Caco-2 (cell line): ENCODE measurements at regions not wholly inside any gene's neighbourhood (a gene's known extent, or its start where the extent isn't known, plus 50 kb on each side); places are given as distances from the start of the nearest gene placed in this dataset.

ENCODE experiments used
- BruUV-seq: library from RNA; stranded (reverse); fragments of 400-500 nt; replicated peaks from 2 replicates; lab custom pipeline; 2021; lab: Mats Ljungman, UMichigan
- CTCF ChIA-PET: fragments of 300-600 bp; sonication (Branson Sonifier 250); formaldehyde crosslinking; loops from one replicate; lab custom pipeline; 2022; ENCODE audit warnings: antibody characterized with exemption; lab: Charles Lee
- POLR2A ChIA-PET: fragments of 300-600 bp; sonication (Branson Sonifier 250); formaldehyde crosslinking; loops from one replicate; lab custom pipeline; 2022; ENCODE audit warnings: antibody characterized with exemption; lab: Charles Lee
- DNase-seq, 2 experiments: peaks; one replicate each; pipeline versions ENCODE4 v3.0.0 to v3.0.0-alpha.2; 2020 to 2022
- H3K27me3 ChIP-seq: replicated peaks from 2 replicates; pipeline ENCODE4 v1.6.0; 2011; ENCODE audit warnings: low read length; ENCODE audit not compliant: control insufficient read depth, insufficient read depth
- H3K36me3 ChIP-seq: 2 replicates; pipeline ENCODE4 v1.5.1; 2011; ENCODE audit warnings: low read length; ENCODE audit not compliant: control insufficient read depth, insufficient read depth
- H3K4me1 ChIP-seq: fragments of 250-450 bp; sonication (Bioruptor Pico); 2 replicates; pipeline ENCODE4 v1.5.1; 2020; ENCODE audit warnings: mild to moderate bottlenecking
- H3K4me3 ChIP-seq: 2 replicates; pipeline ENCODE4 v1.5.1; 2011; ENCODE audit warnings: low read depth, mild to moderate bottlenecking, control low read depth, low read length
- H3K9me3 ChIP-seq: fragments of 250-450 bp; sonication (Bioruptor Pico); 2 replicates; pipeline ENCODE4 v1.5.1; 2020; ENCODE audit warnings: mild to moderate bottlenecking, moderate library complexity
- H3K27ac Mint-ChIP-seq: one replicate; pipeline ENCODE4 v1.8.0; 2022; ENCODE audit warnings: mixed read lengths; ENCODE audit not compliant: unreplicated experiment
- H3K27me3 Mint-ChIP-seq: one replicate; pipeline ENCODE4 v1.8.0; 2022; ENCODE audit warnings: mixed read lengths; ENCODE audit not compliant: insufficient read depth, unreplicated experiment
- H3K36me3 Mint-ChIP-seq: one replicate; pipeline ENCODE4 v1.8.0; 2022; ENCODE audit warnings: mild to moderate bottlenecking, mixed read lengths; ENCODE audit not compliant: insufficient read depth, unreplicated experiment
- H3K4me1 Mint-ChIP-seq: one replicate; pipeline ENCODE4 v1.8.0; 2022; ENCODE audit warnings: low read depth, mixed read lengths; ENCODE audit not compliant: unreplicated experiment
- H3K4me3 Mint-ChIP-seq: one replicate; pipeline ENCODE4 v1.8.0; 2022; ENCODE audit warnings: mild to moderate bottlenecking, moderate library complexity, mixed read lengths; ENCODE audit not compliant: unreplicated experiment
- H3K9me3 Mint-ChIP-seq: one replicate; pipeline ENCODE4 v1.8.0; 2022; ENCODE audit warnings: mixed read lengths; ENCODE audit not compliant: unreplicated experiment
- CTCF ChIP-seq, 2 experiments: fragments of 200-600 bp in 1 of 2; IDR thresholded peaks; 1 replicate in 1 of 2; 2 replicates in 1 of 2; pipeline versions ENCODE4 v1.5.1 to v1.8.0; 2011 to 2022; ENCODE audit warnings: antibody characterized with exemption in 1 of 2, control low read depth in 1 of 2, inconsistent platforms in 1 of 2, low read depth in 1 of 2, low read length in 1 of 2, mild to moderate bottlenecking in 1 of 2, moderate library complexity in 1 of 2; ENCODE audit not compliant: insufficient read depth in 1 of 2, severe bottlenecking in 1 of 2, unreplicated experiment in 1 of 2
- intact Hi-C: fragments of 100-400 bp; cut with micrococcal nuclease; formaldehyde crosslinking; loops from one replicate; pipeline ENCODE4 v1.10.0; 2022; ENCODE audit not compliant: unreplicated experiment

GRCh38 chr5:30894811-30895210 lies 298.7 kb upstream of the CDH6 start:
- no peaks in the 10 kb centered on the region for H3K9me3 Mint-ChIP-seq

GRCh38 chr5:30891660-30892059 lies 301.8 kb upstream of the CDH6 start:
- Mint-ChIP-seq H3K4me1 (peaks cover 8% of the 10 kb centered on the region), H3K27me3 (peaks cover 5% of the 10 kb centered on the region), H3K9me3 (no peaks in the 10 kb centered on the region), H3K27ac (no peak overlapping the region), H3K4me3 (no peak overlapping the region), H3K36me3 (no peaks in the 10 kb centered on the region)
- no TSS peak for BruUV-seq
- ChIA-PET POLR2A (no interaction called here), CTCF (no interaction called here)
- H3K4me3 ChIP-seq, result no peak overlapping the region
- no peaks in the 10 kb centered on the region for H3K36me3 ChIP-seq
- no peak for DNase-seq
- no peaks in the 10 kb centered on the region for H3K27me3 ChIP-seq
- no peak for TF ChIP-seq CTCF (IDR thresholded peaks at IDR 0.05; ENCODE audit: insufficient read depth in 1 of 2, low read depth in 1 of 2, low read length in 1 of 2, severe bottlenecking in 1 of 2, unreplicated experiment in 1 of 2)
- H3K4me1 ChIP-seq, result no peaks in the 10 kb centered on the region
- no peaks in the 10 kb centered on the region for H3K9me3 ChIP-seq
- intact Hi-C loops, result no loop called here

More at GRCh38 chr5:30894811-30895210, 298.7 kb upstream of the CDH6 start:
- no peaks in the 10 kb centered on the region for H3K27me3 Mint-ChIP-seq
- H3K9me3 ChIP-seq, result no peaks in the 10 kb centered on the region
- ChIA-PET POLR2A (no interaction called here), CTCF (no interaction called here)
- H3K36me3 ChIP-seq, result no peaks in the 10 kb centered on the region
- no peaks in the 10 kb centered on the region for H3K4me1 ChIP-seq
- intact Hi-C loops, result no loop called here
- no peaks in the 10 kb centered on the region for H3K36me3 Mint-ChIP-seq
- H3K27ac Mint-ChIP-seq, result no peak overlapping the region
- no peak for DNase-seq
- H3K4me1 Mint-ChIP-seq, result peaks cover 8% of the 10 kb centered on the region
- H3K27me3 ChIP-seq, result no peaks in the 10 kb centered on the region
- TF ChIP-seq CTCF (IDR thresholded peaks at IDR 0.05; ENCODE audit: insufficient read depth in 1 of 2, low read depth in 1 of 2, low read length in 1 of 2, severe bottlenecking in 1 of 2, unreplicated experiment in 1 of 2), result no peak
- BruUV-seq, result no TSS peak
- no peak overlapping the region for H3K4me3 Mint-ChIP-seq
- H3K4me3 ChIP-seq, result no peak overlapping the region

- DNase-seq, result no peak
- H3K36me3 Mint-ChIP-seq, result no peaks in the 10 kb centered on the region
- Histone ChIP-seq H3K4me3 (no peak overlapping the region), H3K27me3 (no peaks in the 10 kb centered on the region), H3K36me3 (no peaks in the 10 kb centered on the region), H3K4me1 (no peaks in the 10 kb centered on the region), H3K9me3 (no peaks in the 10 kb centered on the region)
- peaks cover 8% of the 10 kb centered on the region for H3K4me1 Mint-ChIP-seq
- peaks cover 5% of the 10 kb centered on the region for H3K27me3 Mint-ChIP-seq
- no peak for TF ChIP-seq CTCF (IDR thresholded peaks at IDR 0.05; ENCODE audit: insufficient read depth in 1 of 2, low read depth in 1 of 2, low read length in 1 of 2, severe bottlenecking in 1 of 2, unreplicated experiment in 1 of 2)
- no TSS peak for BruUV-seq
- no peak overlapping the region for H3K4me3 Mint-ChIP-seq
- POLR2A ChIA-PET, result no interaction called here
- intact Hi-C loops, result no loop called here
- no peak overlapping the region for H3K27ac Mint-ChIP-seq
- no peaks in the 10 kb centered on the region for H3K9me3 Mint-ChIP-seq
- CTCF ChIA-PET, result no interaction called here
Observed at GRCh38 chr5:30890377-30890776, 303.1 kb upstream of the CDH6 start.
